Endothelial cell of umbilical vein (primary cell): ENCODE measurements at regions not wholly inside any gene's neighbourhood (a gene's known extent, or its start where the extent isn't known, plus 50 kb on each side); places are given as distances from the start of the nearest gene placed in this dataset.

ENCODE experiments used
- BruUV-seq: library from RNA; stranded (reverse); fragments of 400-500 nt; replicated peaks from 2 replicates; lab custom pipeline; 2021; lab: Mats Ljungman, UMichigan
- CTCF ChIA-PET: fragments of 300-600, 350-600 bp; sonication (Branson Sonifier 250); formaldehyde crosslinking; loops from one replicate; lab custom pipeline; 2021; ENCODE audit warnings: antibody characterized with exemption, inconsistent platforms; lab: Charles Lee
- POLR2A ChIA-PET: fragments of 300-600, 350-600 bp; sonication (Branson Sonifier 250); formaldehyde crosslinking; loops from one replicate; lab custom pipeline; 2021; ENCODE audit warnings: antibody characterized with exemption, inconsistent platforms; lab: Charles Lee
- DNase-seq: peaks from one replicate; pipeline ENCODE4 v3.0.0-alpha.2; 2011; ENCODE audit warnings: low read depth, low spot score
- FAIRE-seq: peaks from 2 replicates; lab custom pipeline; 2011; peaks lifted over from hg19 to GRCh38; lab: Jason Lieb, UNC
- H2AFZ ChIP-seq: 2 replicates; pipeline ENCODE4 v1.6.0; 2012; ENCODE audit warnings: low read depth, low read length, control low read depth, inconsistent platforms
- H3K27ac ChIP-seq: 2 replicates; pipeline ENCODE4 v1.5.1; 2011; ENCODE audit warnings: low read depth, mild to moderate bottlenecking, control low read depth, low read length, moderate library complexity; ENCODE audit not compliant: insufficient read depth
- H3K27me3 ChIP-seq, 2 experiments: 2 replicates each; pipeline versions ENCODE4 v1.6.0 to v1.6.1; 2011; ENCODE audit warnings: low read length in 2 of 2, mixed read lengths in 1 of 2; ENCODE audit not compliant: control insufficient read depth in 2 of 2, insufficient read depth in 2 of 2
- H3K36me3 ChIP-seq, 2 experiments: 2 replicates in 1 of 2; 3 replicates in 1 of 2; pipeline ENCODE4 v1.5.1; 2011; ENCODE audit warnings: low read length in 2 of 2, mild to moderate bottlenecking in 1 of 2, moderate library complexity in 1 of 2; ENCODE audit not compliant: control insufficient read depth in 2 of 2, insufficient read depth in 2 of 2; ENCODE audit errors: extremely low read depth in 1 of 2
- H3K4me1 ChIP-seq: 3 replicates; pipeline ENCODE4 v1.5.1; 2011; ENCODE audit warnings: mild to moderate bottlenecking, low read length; ENCODE audit not compliant: control insufficient read depth, insufficient read depth; ENCODE audit errors: extremely low read depth
- H3K4me2 ChIP-seq: 2 replicates; pipeline ENCODE4 v1.6.1; 2011; ENCODE audit warnings: low read length, control low read depth, mixed read lengths; ENCODE audit not compliant: insufficient read depth
- H3K4me3 ChIP-seq, 3 experiments: fragments of 200-600 bp in 1 of 3; sonication (generic), shearing (Covaris generic) in 1 of 3; replicated peaks in 1 of 3; 2 replicates each; pipeline ENCODE4 v1.5.1; 2011 to 2016; ENCODE audit warnings: control low read depth in 3 of 3, low read length in 3 of 3, mild to moderate bottlenecking in 2 of 3, inconsistent platforms in 1 of 3, low read depth in 1 of 3, moderate library complexity in 1 of 3; ENCODE audit not compliant: insufficient read depth in 1 of 3
- H3K79me2 ChIP-seq: 2 replicates; pipeline ENCODE4 v1.6.0; 2012; ENCODE audit warnings: low read length, inconsistent platforms; ENCODE audit not compliant: control insufficient read depth, insufficient read depth
- H3K9ac ChIP-seq: replicated peaks from 2 replicates; pipeline ENCODE3; 2011; ENCODE audit warnings: low read length, control low read depth; ENCODE audit not compliant: insufficient read depth; ENCODE audit errors: extremely low read depth
- H3K9me1 ChIP-seq: replicated peaks from 3 replicates; pipeline ENCODE4 v1.6.0; 2011; ENCODE audit warnings: mild to moderate bottlenecking, low read length; ENCODE audit not compliant: control insufficient read depth, insufficient read depth; ENCODE audit errors: extremely low read depth
- H3K9me3 ChIP-seq: replicated peaks from 2 replicates; pipeline ENCODE4 v1.5.1; 2012; ENCODE audit warnings: low read length, inconsistent platforms; ENCODE audit not compliant: control insufficient read depth, insufficient read depth
- H4K20me1 ChIP-seq: replicated peaks from 2 replicates; pipeline ENCODE3; 2011; ENCODE audit warnings: mild to moderate bottlenecking, low read length; ENCODE audit not compliant: control insufficient read depth, insufficient read depth; ENCODE audit errors: extremely low read depth
- GATA2 ChIP-seq: IDR thresholded peaks from 2 replicates; pipeline ENCODE4 v1.7.0; 2011; ENCODE audit warnings: low read depth, mild to moderate bottlenecking, moderate library complexity, mixed read lengths, low read length; ENCODE audit not compliant: insufficient read length, insufficient read depth
- JUN ChIP-seq: IDR thresholded peaks from 2 replicates; pipeline ENCODE4 v1.6.1; 2011; ENCODE audit warnings: borderline replicate concordance, low read depth; ENCODE audit not compliant: insufficient read length, insufficient read depth
- MAX ChIP-seq: IDR thresholded peaks from 2 replicates; pipeline ENCODE4 v1.6.1; 2011; ENCODE audit not compliant: insufficient read depth, insufficient read length
- POLR2AphosphoS5 ChIP-seq: IDR thresholded peaks from 2 replicates; pipeline ENCODE4 v1.6.1; 2012; ENCODE audit warnings: low read depth, mild to moderate bottlenecking, control low read depth, low read length, moderate library complexity; ENCODE audit not compliant: insufficient read depth
- dilution Hi-C: fragments of 300-500 bp; cut with MboI; formaldehyde crosslinking; loops from one replicate; pipeline ENCODE4 v1.15.0; 2019; ENCODE audit warnings: low sequenced_read_pairs; ENCODE audit not compliant: extremely low pct_ligation_motif_present
- intact Hi-C: fragments of 100-400 bp; cut with micrococcal nuclease; formaldehyde crosslinking; loops from one replicate; pipeline ENCODE4 v1.10.0; 2022
- TF ChIP-seq, protein P1 (sequence below), 2 donors: IDR thresholded peaks; 1 replicate in 1 of 2; 2 replicates in 1 of 2; pipeline ENCODE4 v1.5.1; 2011; ENCODE audit warnings: low read length in 2 of 2, mild to moderate bottlenecking in 2 of 2, moderate library complexity in 2 of 2, control low read depth in 1 of 2, inconsistent platforms in 1 of 2, low read depth in 1 of 2; ENCODE audit not compliant: insufficient read depth in 1 of 2; ENCODE audit errors: extremely low read depth in 1 of 2

GRCh38 chr6:91029211-91029610 is 442.3 kb upstream of the MAP3K7 start:
- FAIRE-seq (no peak), DNase-seq (no peak)
- Histone ChIP-seq H3K79me2 (no peaks in the 10 kb centered on the region), H3K9ac (no peak overlapping the region), H3K9me3 (no peaks in the 10 kb centered on the region), H3K27ac (no peak overlapping the region), H3K4me2 (no peak overlapping the region), H3K4me3 (no peak overlapping the region), H3K27me3 (no peaks in the 10 kb centered on the region), H3K9me1 (no peaks in the 10 kb centered on the region), H2AFZ (no peak overlapping the region), H3K36me3 (no peaks in the 10 kb centered on the region), H4K20me1 (no peaks in the 10 kb centered on the region), H3K4me1 (no peaks in the 10 kb centered on the region)
- dilution Hi-C loops (no loop called here), intact Hi-C loops (no loop called here)
- ChIA-PET POLR2A (no interaction called here), CTCF (no interaction called here)
- TF ChIP-seq, protein P1, sequence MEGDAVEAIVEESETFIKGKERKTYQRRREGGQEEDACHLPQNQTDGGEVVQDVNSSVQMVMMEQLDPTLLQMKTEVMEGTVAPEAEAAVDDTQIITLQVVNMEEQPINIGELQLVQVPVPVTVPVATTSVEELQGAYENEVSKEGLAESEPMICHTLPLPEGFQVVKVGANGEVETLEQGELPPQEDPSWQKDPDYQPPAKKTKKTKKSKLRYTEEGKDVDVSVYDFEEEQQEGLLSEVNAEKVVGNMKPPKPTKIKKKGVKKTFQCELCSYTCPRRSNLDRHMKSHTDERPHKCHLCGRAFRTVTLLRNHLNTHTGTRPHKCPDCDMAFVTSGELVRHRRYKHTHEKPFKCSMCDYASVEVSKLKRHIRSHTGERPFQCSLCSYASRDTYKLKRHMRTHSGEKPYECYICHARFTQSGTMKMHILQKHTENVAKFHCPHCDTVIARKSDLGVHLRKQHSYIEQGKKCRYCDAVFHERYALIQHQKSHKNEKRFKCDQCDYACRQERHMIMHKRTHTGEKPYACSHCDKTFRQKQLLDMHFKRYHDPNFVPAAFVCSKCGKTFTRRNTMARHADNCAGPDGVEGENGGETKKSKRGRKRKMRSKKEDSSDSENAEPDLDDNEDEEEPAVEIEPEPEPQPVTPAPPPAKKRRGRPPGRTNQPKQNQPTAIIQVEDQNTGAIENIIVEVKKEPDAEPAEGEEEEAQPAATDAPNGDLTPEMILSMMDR (IDR thresholded peaks at IDR 0.05; ENCODE audit: extremely low read depth in 1 of 2, insufficient read depth in 1 of 2, low read depth in 1 of 2, low read length in 2 of 2): no peak
- BruUV-seq: no TSS peak

GRCh38 chr6:91023529-91023928 is 436.7 kb upstream of the MAP3K7 start:
- Histone ChIP-seq H3K9me3 (no peaks in the 10 kb centered on the region), H3K9me1 (no peaks in the 10 kb centered on the region), H3K4me2 (no peak overlapping the region), H3K27me3 (no peaks in the 10 kb centered on the region), H4K20me1 (no peaks in the 10 kb centered on the region), H3K4me1 (no peaks in the 10 kb centered on the region), H3K27ac (no peak overlapping the region), H3K79me2 (no peaks in the 10 kb centered on the region), H3K36me3 (no peaks in the 10 kb centered on the region), H2AFZ (no peak overlapping the region), H3K4me3 (no peak overlapping the region), H3K9ac (no peak overlapping the region)
- FAIRE-seq (no peak), DNase-seq (no peak)
- no TSS peak for BruUV-seq
- dilution Hi-C loops (no loop called here), intact Hi-C loops (no loop called here)
- TF ChIP-seq JUN (no peak), MAX (no peak), GATA2 (no peak), POLR2AphosphoS5 (no peak)
- TF ChIP-seq, protein P1 (IDR thresholded peaks at IDR 0.05; ENCODE audit: extremely low read depth in 1 of 2, insufficient read depth in 1 of 2, low read depth in 1 of 2, low read length in 2 of 2): no peak
- POLR2A ChIA-PET: no interaction called here
- CTCF ChIA-PET: no interaction called here
